ENCODE measurements at regions not wholly inside any gene's neighbourhood (a gene's known extent, or its start where the extent isn't known, plus 50 kb on each side); places are given as distances from the start of the nearest gene placed in this dataset.
"Not testable (repeated sequence)": the region's sequence is repeated elsewhere in the genome, so short reads cannot be mapped to it uniquely, and the experiment has no call there.

GRCh38 chr2:180291552-180292421 lies 284.7 kb upstream of the CWC22 start:
- no peak for DNase-seq (ENCODE audit: low read depth in 2 of 2)

- DNase-seq (ENCODE audit: low read depth in 2 of 2), result no peak
These were observed 284.0 kb upstream of the CWC22 start for GRCh38 chr2:180291060-180291459.

DNA sequence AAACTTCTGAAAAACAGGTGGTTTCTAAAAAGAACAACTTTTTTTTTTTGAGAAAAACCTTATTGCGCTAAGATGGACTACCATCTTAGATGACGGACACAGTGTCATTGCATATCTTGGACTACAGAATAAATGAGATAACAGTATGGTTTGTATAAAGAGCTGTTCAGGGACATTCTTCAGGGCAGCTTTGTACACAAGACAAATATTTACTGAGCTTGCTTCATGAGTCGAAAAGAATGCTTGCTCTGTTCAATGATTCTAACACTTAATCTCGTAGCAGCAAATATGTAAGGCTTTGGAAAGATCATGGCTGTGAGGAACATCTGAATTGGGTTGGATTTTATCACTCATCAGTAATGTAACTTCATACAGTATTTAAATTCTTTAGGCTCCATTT lies 282.5 kb upstream of the CWC22 start:
- no peak for DNase-seq (ENCODE audit: low read depth in 2 of 2)

DNA sequence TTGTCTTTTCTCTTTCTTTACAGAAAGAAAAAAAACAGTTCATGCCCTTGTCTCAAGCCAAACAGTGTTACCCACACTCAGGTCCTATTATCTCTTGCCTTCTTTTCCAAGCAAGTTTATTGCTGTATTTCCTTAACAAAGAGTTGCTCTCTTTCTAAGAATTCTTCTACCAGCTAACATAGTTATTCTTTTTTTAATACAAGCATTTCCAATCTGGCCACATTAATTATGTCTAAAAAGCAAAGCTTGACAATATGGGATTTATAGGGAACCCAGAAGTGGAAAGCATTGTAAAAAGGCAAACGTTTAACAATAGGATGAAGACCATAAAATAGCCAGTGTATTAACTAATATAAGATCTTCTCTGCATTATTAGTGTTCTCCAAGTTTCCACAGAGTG lies 272.5 kb upstream of the CWC22 start:
- no peak for DNase-seq (ENCODE audit: low read depth in 2 of 2)

GRCh38 chr2:180276733-180277132 lies 269.6 kb upstream of the CWC22 start:
- no peak for DNase-seq (ENCODE audit: low read depth in 2 of 2)

DNA sequence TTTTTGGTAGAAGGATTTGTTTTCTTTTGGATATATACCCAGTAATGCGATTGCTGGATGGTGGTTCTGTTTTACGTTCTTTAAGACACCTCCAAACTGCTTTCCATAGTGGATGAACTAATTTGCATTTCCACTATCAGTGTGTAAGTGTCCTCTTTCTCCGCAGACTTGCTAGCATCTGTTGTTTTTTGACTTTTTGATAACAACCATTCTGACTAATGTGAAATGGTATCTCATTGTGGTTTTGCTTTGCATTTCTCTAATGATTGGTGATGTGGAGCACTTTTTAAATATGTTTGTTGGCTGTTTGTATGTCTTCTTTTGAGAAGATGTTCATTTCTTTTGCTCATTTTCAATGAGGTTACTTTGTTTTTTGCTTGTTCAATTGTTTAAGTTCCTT lies 260.9 kb upstream of the CWC22 start:
- DNase-seq (ENCODE audit: low read depth in 2 of 2), result no peak

DNA sequence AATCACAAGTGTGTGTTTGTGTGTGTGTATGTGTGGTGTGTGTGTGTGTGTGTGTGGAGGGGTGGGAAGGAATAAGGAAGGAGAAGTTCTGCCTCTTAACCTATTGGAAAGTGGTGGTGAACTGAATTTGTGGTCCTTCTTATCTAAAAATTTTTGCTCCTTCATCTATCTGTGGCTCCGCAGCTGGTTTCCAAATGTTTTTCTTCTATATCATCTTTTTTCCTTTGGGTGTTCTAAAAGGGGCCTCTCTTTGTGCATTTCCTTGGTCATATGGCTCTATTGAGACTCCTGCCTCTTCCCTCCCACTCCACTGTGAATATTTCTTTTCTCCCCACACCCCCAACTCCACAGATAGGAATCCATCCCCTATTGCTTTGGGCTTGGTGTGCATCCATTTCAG lies 254.9 kb upstream of the CWC22 start:
- DNase-seq (ENCODE audit: low read depth in 2 of 2), result no peak

DNA sequence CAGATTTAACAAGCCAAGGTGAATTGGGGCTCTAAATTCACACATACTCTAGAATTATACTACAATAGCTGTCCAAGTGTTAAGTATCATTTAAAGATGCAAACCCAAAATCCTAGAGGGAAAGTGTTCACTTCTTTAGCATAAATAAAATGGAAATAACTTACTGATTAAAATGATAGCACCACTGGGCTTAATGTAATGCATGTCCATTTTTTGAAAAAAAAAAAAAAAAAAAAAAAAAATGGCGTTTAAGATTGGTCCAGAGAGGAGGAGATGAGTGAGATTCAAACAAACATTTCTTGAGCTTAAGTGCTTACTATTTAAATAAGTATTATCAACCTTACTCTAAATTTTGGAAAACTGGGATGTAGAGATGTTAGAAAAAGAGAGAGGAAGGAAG lies 251.5 kb upstream of the CWC22 start:
- no peak for DNase-seq (ENCODE audit: low read depth in 2 of 2)

GRCh38 chr2:180258041-180258537 lies 251.0 kb upstream of the CWC22 start:
- DNase-seq (ENCODE audit: low read depth in 2 of 2), result no peak

- DNase-seq (ENCODE audit: low read depth in 2 of 2), result no peak
These were observed 250.2 kb upstream of the CWC22 start for GRCh38 chr2:180257247-180257646.

DNA sequence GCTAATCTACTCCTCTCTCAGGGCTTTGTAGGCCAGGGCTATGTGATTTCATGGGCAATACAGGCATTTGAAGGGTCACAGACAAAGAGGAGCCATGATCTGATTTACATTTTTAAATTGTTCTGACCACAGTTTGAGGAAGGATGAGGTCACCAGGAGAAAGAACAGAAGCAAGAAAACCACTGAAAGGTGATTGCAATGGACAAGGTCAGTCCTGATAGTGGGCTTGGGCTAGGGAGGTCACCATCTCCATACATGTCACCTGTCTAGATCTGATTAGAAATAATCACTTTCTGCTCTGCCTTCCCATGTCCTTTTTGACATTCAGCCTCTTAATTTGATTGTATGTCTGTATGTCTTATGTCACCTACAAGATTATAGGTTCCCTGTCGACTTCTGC lies 248.9 kb upstream of the CWC22 start:
- no peak for DNase-seq (ENCODE audit: low read depth in 2 of 2)

DNA sequence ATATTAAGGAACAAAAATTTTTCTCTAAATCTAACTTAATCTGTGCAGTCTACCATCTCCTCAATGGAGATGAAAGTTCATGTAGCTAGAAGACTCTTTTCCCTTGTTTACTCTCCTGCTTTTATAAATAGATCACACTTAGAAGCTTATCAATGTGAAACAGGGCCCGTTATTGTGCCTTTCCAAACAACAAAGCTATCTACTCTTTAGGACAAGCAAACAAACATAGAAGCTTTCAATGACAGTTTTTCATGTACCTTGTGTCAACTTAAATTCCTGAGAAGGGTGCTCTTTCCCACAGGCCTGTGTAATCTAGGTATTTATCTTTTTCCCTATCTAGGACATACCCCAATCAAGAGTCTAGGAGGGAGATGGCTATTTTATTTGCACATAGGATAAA lies 247.8 kb upstream of the CWC22 start:
- DNase-seq (ENCODE audit: low read depth in 2 of 2), result no peak

DNA sequence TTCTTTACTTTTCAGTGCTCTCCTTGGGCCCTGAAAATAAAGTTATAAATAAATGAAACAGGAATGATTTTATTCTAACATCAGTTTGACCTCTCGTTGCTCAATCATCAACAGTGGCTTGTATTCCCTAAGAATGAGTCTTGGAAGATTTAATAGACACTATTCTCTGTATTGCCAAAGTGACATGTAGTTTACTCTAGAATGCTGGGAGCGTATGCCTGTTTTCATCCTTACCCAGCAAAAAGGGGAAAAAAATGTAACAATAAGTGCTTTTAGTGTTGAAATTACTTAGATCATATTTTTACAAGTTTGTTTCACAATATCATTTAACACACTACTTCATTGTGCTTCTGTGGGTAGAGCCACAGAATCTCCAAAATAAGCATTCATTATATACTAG lies 240.6 kb upstream of the CWC22 start:
- DNase-seq (ENCODE audit: low read depth in 2 of 2), result no peak

DNA sequence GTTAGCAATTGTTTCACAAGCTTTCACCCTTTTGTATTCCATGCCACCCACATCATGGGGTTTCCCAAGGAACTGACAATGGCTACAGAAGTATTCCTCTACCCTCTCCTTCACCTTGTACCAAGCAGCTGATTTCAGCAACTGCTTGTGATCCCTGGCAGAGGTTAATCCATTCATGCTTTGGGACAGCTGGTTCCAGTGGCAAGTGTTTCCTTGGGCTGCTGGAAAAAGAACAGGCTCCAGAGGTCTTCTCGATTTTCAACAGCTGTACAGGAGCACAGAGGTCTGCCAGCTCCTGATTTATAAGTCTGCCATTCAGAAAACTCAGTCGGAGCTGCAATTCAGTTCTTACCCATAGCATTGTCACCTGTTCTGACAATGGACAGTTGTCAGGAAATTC lies 239.2 kb upstream of the CWC22 start:
- no peak for DNase-seq (ENCODE audit: low read depth in 2 of 2)

GRCh38 chr2:180240774-180241173 lies 233.7 kb upstream of the CWC22 start:
- no peak for DNase-seq (ENCODE audit: low read depth in 2 of 2)

- no peak for DNase-seq (ENCODE audit: low read depth in 2 of 2)
These were observed 231.6 kb upstream of the CWC22 start for GRCh38 chr2:180238729-180239128.

- not testable (repeated sequence) for DNase-seq (ENCODE audit: low read depth in 2 of 2)
These were observed 229.0 kb upstream of the CWC22 start for GRCh38 chr2:180236061-180236460.

DNA sequence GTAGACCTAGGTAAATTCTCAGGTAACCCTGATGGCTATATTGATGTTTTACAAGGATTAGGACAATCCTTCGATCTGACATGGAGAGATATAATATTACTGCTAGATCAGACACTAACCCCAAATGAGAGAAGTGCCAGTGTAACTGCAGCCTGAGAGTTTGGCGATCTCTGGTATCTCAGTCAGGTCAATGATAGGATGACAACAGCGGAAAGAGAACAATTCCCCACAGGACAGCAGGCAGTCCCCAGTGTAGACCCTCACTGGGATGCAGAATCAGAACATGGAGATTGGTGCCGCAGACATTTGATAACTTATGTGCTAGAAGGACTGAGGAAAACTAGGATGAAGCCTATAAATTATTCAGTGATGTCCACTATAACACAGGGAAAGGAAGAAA lies 228.4 kb upstream of the CWC22 start:
- not testable (repeated sequence) for DNase-seq (ENCODE audit: low read depth in 2 of 2)

DNA sequence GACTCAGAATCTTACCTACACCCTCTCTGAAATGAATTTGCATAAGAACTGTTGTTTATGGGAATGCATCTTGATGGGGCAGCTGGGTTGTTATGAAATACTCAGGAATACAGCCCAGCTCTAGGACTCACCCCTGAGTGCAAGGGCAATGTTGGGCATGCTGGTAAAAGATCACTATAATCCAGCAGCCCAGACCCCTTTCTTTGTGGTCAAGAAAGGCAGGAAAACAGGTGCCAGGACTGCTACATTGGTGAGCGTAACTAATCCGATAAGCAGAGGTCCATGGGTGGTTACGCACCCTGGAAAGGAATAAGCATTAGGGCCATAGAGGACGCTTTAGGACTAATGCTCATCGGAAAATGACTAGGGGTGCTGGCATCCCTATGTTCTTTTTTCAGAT lies 227.9 kb upstream of the CWC22 start:
- not testable (repeated sequence) for DNase-seq (ENCODE audit: low read depth in 2 of 2)

GRCh38 chr2:180231015-180231414 lies 223.9 kb upstream of the CWC22 start:
- no peak for DNase-seq (ENCODE audit: low read depth in 2 of 2)

DNA sequence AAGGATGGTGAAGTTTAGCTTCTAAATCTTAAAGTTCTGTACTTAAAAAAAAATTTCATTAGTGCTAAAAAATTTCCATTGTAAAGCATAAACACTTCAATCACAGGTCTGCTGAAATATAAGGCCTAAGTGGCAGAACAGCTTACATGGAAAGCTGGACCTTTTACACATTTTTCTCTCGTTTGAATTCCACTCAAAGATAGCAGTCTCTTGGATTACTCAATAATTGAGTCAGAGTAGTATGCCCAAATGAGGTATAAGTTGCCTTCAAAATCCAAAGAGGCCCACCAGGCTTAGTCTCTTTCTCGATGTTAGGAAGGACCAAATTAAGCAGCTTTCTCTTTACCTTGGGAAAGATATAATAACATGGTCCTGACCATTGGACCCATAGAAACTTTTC lies 220.4 kb upstream of the CWC22 start:
- DNase-seq (ENCODE audit: low read depth in 2 of 2), result no peak

- no peak for DNase-seq (ENCODE audit: low read depth in 2 of 2)
These were observed 218.0 kb upstream of the CWC22 start for GRCh38 chr2:180225118-180225517.

GRCh38 chr2:180222644-180223043 lies 215.5 kb upstream of the CWC22 start:
- DNase-seq (ENCODE audit: low read depth in 2 of 2), result no peak

- DNase-seq (ENCODE audit: low read depth in 2 of 2), result no peak
These were observed 212.4 kb upstream of the CWC22 start for GRCh38 chr2:180219491-180219890.
